Esophagus muscularis mucosa (tissue), 3 donors: ENCODE measurements at regions not wholly inside any gene's neighbourhood (a gene's known extent, or its start where the extent isn't known, plus 50 kb on each side); places are given as distances from the start of the nearest gene placed in this dataset.

Experiments
- POLR2A ChIP-seq: fragments of 450-650 bp; IDR thresholded peaks from one replicate; pipeline ENCODE4 v1.6.1; 2017; ENCODE audit warnings: antibody characterized with exemption, moderate library complexity, mild to moderate bottlenecking, low read depth
- TF ChIP-seq, protein P1 (sequence below), 3 experiments: fragments of 200-600 bp in 2 of 3; fragments of 450-650 bp in 1 of 3; sonication (generic) in 2 of 3; IDR thresholded peaks; one replicate each; pipeline ENCODE4 v1.5.1; 2017 to 2019; ENCODE audit warnings: antibody characterized with exemption in 3 of 3, mild to moderate bottlenecking in 2 of 3, moderate library complexity in 1 of 3

- TF ChIP-seq POLR2A, result no peak
- TF ChIP-seq, protein P1, sequence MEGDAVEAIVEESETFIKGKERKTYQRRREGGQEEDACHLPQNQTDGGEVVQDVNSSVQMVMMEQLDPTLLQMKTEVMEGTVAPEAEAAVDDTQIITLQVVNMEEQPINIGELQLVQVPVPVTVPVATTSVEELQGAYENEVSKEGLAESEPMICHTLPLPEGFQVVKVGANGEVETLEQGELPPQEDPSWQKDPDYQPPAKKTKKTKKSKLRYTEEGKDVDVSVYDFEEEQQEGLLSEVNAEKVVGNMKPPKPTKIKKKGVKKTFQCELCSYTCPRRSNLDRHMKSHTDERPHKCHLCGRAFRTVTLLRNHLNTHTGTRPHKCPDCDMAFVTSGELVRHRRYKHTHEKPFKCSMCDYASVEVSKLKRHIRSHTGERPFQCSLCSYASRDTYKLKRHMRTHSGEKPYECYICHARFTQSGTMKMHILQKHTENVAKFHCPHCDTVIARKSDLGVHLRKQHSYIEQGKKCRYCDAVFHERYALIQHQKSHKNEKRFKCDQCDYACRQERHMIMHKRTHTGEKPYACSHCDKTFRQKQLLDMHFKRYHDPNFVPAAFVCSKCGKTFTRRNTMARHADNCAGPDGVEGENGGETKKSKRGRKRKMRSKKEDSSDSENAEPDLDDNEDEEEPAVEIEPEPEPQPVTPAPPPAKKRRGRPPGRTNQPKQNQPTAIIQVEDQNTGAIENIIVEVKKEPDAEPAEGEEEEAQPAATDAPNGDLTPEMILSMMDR (IDR thresholded peaks at IDR 0.05), result no peak
Measured at GRCh38 chr14:66381755-66382154, 104.4 kb upstream of the CCDC196 start.
